ENCODE measurements at regions not wholly inside any gene's neighbourhood (a gene's known extent, or its start where the extent isn't known, plus 50 kb on each side); places are given as distances from the start of the nearest gene placed in this dataset.
"Not testable (repeated sequence)": the region's sequence is repeated elsewhere in the genome, so short reads cannot be mapped to it uniquely, and the experiment has no call there.

- 15 to 69% methylated on average over 3 of the region's 3 CpGs for WGBS, 2 donors
- intact Hi-C loops (cut with DNase I): no loop called here
- H3K9me3 ChIP-seq: no peaks in the 10 kb centered on the region
These were observed 250.8 kb upstream of the ACVR2A start for GRCh38 chr2:147594038-147594437.

GRCh38 chr2:147592784-147593183 lies 252.0 kb upstream of the ACVR2A start:
- H3K27me3 ChIP-seq; H3K4me3 ChIP-seq; DNase-seq; H3K27ac ChIP-seq; H3K9me3 ChIP-seq; H3K36me3 ChIP-seq; intact Hi-C loops (cut with DNase I): not testable (repeated sequence)
- H3K4me1 ChIP-seq: peaks cover 0 to 35% (median 30%) of the 10 kb centered on the region in 4 donors
- whole genome bisulfite sequencing, 2 donors: 97% methylated on average over 2 of the region's 2 CpGs

More at GRCh38 chr2:147594038-147594437, 250.8 kb upstream of the ACVR2A start:
- H3K4me1 ChIP-seq: peaks cover 0 to 23% (median 21%) of the 10 kb centered on the region in 4 donors
- no peak for DNase-seq
- H3K36me3 ChIP-seq: no peaks in the 10 kb centered on the region
- no peak overlapping the region for H3K27ac ChIP-seq
- H3K4me3 ChIP-seq: no peak overlapping the region
- TF ChIP-seq POLR2AphosphoS5 (IDR thresholded peaks at IDR 0.05): no peak
- H3K27me3 ChIP-seq: no peaks in the 10 kb centered on the region

DNA sequence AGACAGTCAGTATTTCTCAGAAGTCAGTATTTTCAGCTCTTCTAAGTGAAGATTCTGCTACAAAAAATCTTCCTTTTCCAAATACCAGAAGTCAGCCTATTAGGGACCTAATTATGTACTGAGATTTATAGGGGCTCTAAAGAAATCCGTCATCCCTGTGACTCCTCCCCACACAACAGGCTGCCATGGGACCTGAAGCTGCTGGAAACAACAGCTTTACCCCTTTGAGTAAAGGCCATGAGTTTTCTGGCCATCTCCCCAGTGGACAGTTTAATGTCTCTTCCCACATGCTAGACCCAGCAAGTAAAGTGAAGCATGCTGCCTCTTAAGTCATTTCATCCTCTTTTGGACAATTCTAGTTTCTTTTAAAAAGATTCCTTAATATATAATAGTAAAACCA lies 255.7 kb upstream of the ACVR2A start:
- Histone ChIP-seq H3K36me3 (no peaks in the 10 kb centered on the region), H3K9me3 (no peaks in the 10 kb centered on the region), H3K27ac (peak overlapping the region in 2 of 4 donors; percentile 32 to 52), H3K4me1 (peaks cover 0 to 24% (median 10%) of the 10 kb centered on the region in 4 donors), H3K27me3 (no peaks in the 10 kb centered on the region), H3K4me3 (no peak overlapping the region)
- DNase-seq: no peak
- no peak for TF ChIP-seq POLR2AphosphoS5 (IDR thresholded peaks at IDR 0.05)
- TF ChIP-seq EP300 (IDR thresholded peaks at IDR 0.05): no peak
- no peak for TF ChIP-seq CTCF (IDR thresholded peaks at IDR 0.05)
- no peak for TF ChIP-seq POLR2A (IDR thresholded peaks at IDR 0.05)
- 63 to 72% methylated on average over 1 of the region's 1 CpG for WGBS, 2 donors
- intact Hi-C loops (cut with DNase I): no loop called here

DNA sequence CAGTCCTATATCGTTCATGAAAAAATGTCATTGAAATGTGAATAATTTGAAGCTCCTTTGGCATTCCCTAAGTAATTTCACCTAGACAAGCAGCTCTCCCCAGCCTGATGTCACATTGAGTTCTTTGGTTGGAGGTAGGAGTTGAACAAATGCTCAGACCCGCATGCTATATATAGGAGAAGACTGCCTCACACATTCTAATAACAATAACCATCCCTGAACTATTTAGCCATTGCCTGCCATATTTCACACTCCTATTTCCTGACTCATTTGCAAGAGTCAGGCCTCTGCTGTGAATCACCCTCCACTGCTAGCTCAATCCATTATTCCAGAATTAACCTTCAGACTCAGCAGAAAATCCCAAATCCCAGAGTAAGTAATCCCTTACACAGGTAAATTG lies 256.6 kb upstream of the ACVR2A start:
- Histone ChIP-seq H3K4me1 (peaks cover 0 to 24% (median 10%) of the 10 kb centered on the region in 4 donors), H3K27me3 (no peaks in the 10 kb centered on the region), H3K4me3 (no peak overlapping the region), H3K27ac (peak overlapping the region in 3 of 4 donors; percentile 29 to 52 (median 32)), H3K9me3 (no peaks in the 10 kb centered on the region), H3K36me3 (no peaks in the 10 kb centered on the region)
- WGBS, 2 donors: 79 to 86% methylated on average over 2 of the region's 2 CpGs
- intact Hi-C loops (cut with DNase I): no loop called here
- TF ChIP-seq CTCF (IDR thresholded peaks at IDR 0.05) (no peak), POLR2AphosphoS5 (IDR thresholded peaks at IDR 0.05) (peak in 1 of 4 donors; percentile 18)
- DNase-seq: no peak

DNA sequence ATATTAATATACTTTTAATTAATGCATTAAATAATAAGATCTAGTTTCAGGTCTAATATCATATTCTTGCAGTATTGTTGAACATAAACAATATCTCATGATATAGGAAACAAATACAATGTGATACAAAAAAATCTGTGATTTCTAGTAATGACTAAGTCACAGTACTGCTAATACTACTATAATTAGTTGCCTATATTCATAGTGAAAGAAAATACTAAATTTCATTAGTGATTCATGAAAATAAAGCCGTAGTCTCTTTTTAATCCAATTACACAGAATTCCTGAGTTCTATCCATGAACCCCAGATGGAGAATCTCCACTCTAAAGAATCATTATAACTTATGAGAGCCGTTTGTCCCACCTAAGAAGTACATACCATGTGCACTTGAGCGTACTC lies 266.3 kb upstream of the ACVR2A start:
- H3K27ac ChIP-seq: no peak overlapping the region
- H3K4me1 ChIP-seq: peaks cover 0 to 32% (median 12%) of the 10 kb centered on the region in 4 donors
- 89 to 93% methylated on average over 3 of the region's 3 CpGs for WGBS, 2 donors
- H3K9me3 ChIP-seq: peaks cover 0 to 2% (median 0%) of the 10 kb centered on the region in 4 donors
- no peaks in the 10 kb centered on the region for H3K27me3 ChIP-seq
- no peak for DNase-seq
- H3K4me3 ChIP-seq: no peak overlapping the region
- intact Hi-C loops (cut with DNase I): no loop called here
- TF ChIP-seq EP300 (IDR thresholded peaks at IDR 0.05): no peak
- H3K36me3 ChIP-seq: no peaks in the 10 kb centered on the region

GRCh38 chr2:147577998-147578380 lies 266.8 kb upstream of the ACVR2A start:
- Histone ChIP-seq H3K27me3 (no peaks in the 10 kb centered on the region), H3K27ac (peak overlapping the region in 3 of 4 donors; percentile 44 to 67 (median 58)), H3K36me3 (no peaks in the 10 kb centered on the region), H3K4me1 (peaks cover 0 to 32% (median 12%) of the 10 kb centered on the region in 4 donors), H3K4me3 (no peak overlapping the region), H3K9me3 (peaks cover 0 to 2% (median 0%) of the 10 kb centered on the region in 4 donors)
- intact Hi-C loops (cut with DNase I): no loop called here
- no peak for DNase-seq
- WGBS, 2 donors: 93 to 97% methylated on average over 2 of the region's 2 CpGs
- TF ChIP-seq EP300 (IDR thresholded peaks at IDR 0.05) (no peak), CTCF (IDR thresholded peaks at IDR 0.05) (no peak), POLR2A (IDR thresholded peaks at IDR 0.05) (no peak), POLR2AphosphoS5 (IDR thresholded peaks at IDR 0.05) (no peak)

Measured in sigmoid colon (tissue), 6 donors.